ENCODE measurements at regions not wholly inside any gene's neighbourhood (a gene's known extent, or its start where the extent isn't known, plus 50 kb on each side); places are given as distances from the start of the nearest gene placed in this dataset.
A peak's percentile ranks its signal among the peaks of the same experiment; 100 is the strongest.

- peaks cover 0 to 9% (median 4%) of the 10 kb centered on the region in 4 donors for H3K4me1 ChIP-seq
- H3K36me3 ChIP-seq: no peaks in the 10 kb centered on the region
- peak in 1 of 2 donors; percentile 66 for DNase-seq
- intact Hi-C loops (cut with DNase I; ENCODE audit: low total_unique reads): no loop called here
- no peak for TF ChIP-seq CTCF (IDR thresholded peaks at IDR 0.05)
- no peak overlapping the region for H3K4me3 ChIP-seq
- H3K27ac ChIP-seq: no peak overlapping the region
- H3K9me3 ChIP-seq: no peaks in the 10 kb centered on the region
- no peaks in the 10 kb centered on the region for H3K27me3 ChIP-seq
Measured at GRCh38 chr13:44259045-44260027, 114.3 kb upstream of the SERP2 start.

- no peak overlapping the region for H3K4me3 ChIP-seq
- DNase-seq: no peak
- H3K27me3 ChIP-seq: no peaks in the 10 kb centered on the region
- TF ChIP-seq CTCF (IDR thresholded peaks at IDR 0.05): no peak
- no peaks in the 10 kb centered on the region for H3K9me3 ChIP-seq
- H3K27ac ChIP-seq: no peak overlapping the region
- peaks cover 0 to 9% (median 4%) of the 10 kb centered on the region in 4 donors for H3K4me1 ChIP-seq
- intact Hi-C loops (cut with DNase I; ENCODE audit: low total_unique reads): no loop called here
- no peaks in the 10 kb centered on the region for H3K36me3 ChIP-seq
Measured at GRCh38 chr13:44260336-44260735, 113.3 kb upstream of the SERP2 start.

GRCh38 chr13:44263751-44264620 lies 109.6 kb upstream of the SERP2 start:
- intact Hi-C loops (cut with DNase I; ENCODE audit: low total_unique reads): no loop called here
- no peak overlapping the region for H3K4me3 ChIP-seq
- peak in 1 of 2 donors; percentile 45 for DNase-seq
- H3K9me3 ChIP-seq: no peaks in the 10 kb centered on the region
- H3K4me1 ChIP-seq: peaks cover 9 to 31% (median 20%) of the 10 kb centered on the region in 4 donors
- no peak for TF ChIP-seq CTCF (IDR thresholded peaks at IDR 0.05)
- no peaks in the 10 kb centered on the region for H3K36me3 ChIP-seq
- peak overlapping the region; percentile 4 to 7 for H3K27ac ChIP-seq
- no peaks in the 10 kb centered on the region for H3K27me3 ChIP-seq

GRCh38 chr13:44266305-44266704 lies 107.3 kb upstream of the SERP2 start:
- H3K4me1 ChIP-seq: peaks cover 9 to 45% (median 29%) of the 10 kb centered on the region in 4 donors
- no peaks in the 10 kb centered on the region for H3K36me3 ChIP-seq
- no peak for TF ChIP-seq CTCF (IDR thresholded peaks at IDR 0.05)
- no peaks in the 10 kb centered on the region for H3K27me3 ChIP-seq
- no peak overlapping the region for H3K27ac ChIP-seq
- no peak overlapping the region for H3K4me3 ChIP-seq
- no peaks in the 10 kb centered on the region for H3K9me3 ChIP-seq
- intact Hi-C loops (cut with DNase I; ENCODE audit: low total_unique reads): no loop called here
- DNase-seq: no peak

- no peak overlapping the region for H3K4me3 ChIP-seq
- no peak for TF ChIP-seq CTCF (IDR thresholded peaks at IDR 0.05)
- H3K36me3 ChIP-seq: no peaks in the 10 kb centered on the region
- intact Hi-C loops (cut with DNase I; ENCODE audit: low total_unique reads): no loop called here
- H3K9me3 ChIP-seq: no peaks in the 10 kb centered on the region
- H3K27ac ChIP-seq: no peak overlapping the region
- no peaks in the 10 kb centered on the region for H3K27me3 ChIP-seq
- DNase-seq: no peak
- H3K4me1 ChIP-seq: peaks cover 9 to 50% (median 33%) of the 10 kb centered on the region in 4 donors
Measured at GRCh38 chr13:44266772-44267171, 106.9 kb upstream of the SERP2 start.

Data from tibial artery (tissue), 4 donors.